Keratinocyte (primary cell): ENCODE measurements at regions not wholly inside any gene's neighbourhood (a gene's known extent, or its start where the extent isn't known, plus 50 kb on each side); places are given as distances from the start of the nearest gene placed in this dataset.

ENCODE experiments used
- DNase-seq: peaks from one replicate; pipeline ENCODE4 v3.0.0-alpha.2; 2011; ENCODE audit warnings: low read depth, missing footprints, low spot score
- FAIRE-seq: peaks from 2 replicates; lab custom pipeline; 2011; peaks lifted over from hg19 to GRCh38; lab: Jason Lieb, UNC
- H2AFZ ChIP-seq: 2 replicates; pipeline ENCODE4 v1.6.0; 2012; ENCODE audit warnings: low read length, control low read depth, inconsistent platforms; ENCODE audit not compliant: control insufficient read depth
- H3K27ac ChIP-seq: 2 replicates; pipeline ENCODE4 v1.5.1; 2011; ENCODE audit warnings: low read length; ENCODE audit not compliant: control insufficient read depth, insufficient read depth
- H3K27me3 ChIP-seq: 3 replicates; pipeline ENCODE4 v1.6.0; 2011; ENCODE audit warnings: low read length; ENCODE audit not compliant: control insufficient read depth, insufficient read depth; ENCODE audit errors: extremely low read depth
- H3K36me3 ChIP-seq, 2 experiments: 2 replicates in 1 of 2; 3 replicates in 1 of 2; pipeline ENCODE4 v1.5.1; 2011; ENCODE audit warnings: low read length in 2 of 2, mild to moderate bottlenecking in 1 of 2; ENCODE audit not compliant: control insufficient read depth in 2 of 2, insufficient read depth in 2 of 2; ENCODE audit errors: extremely low read depth in 1 of 2
- H3K4me1 ChIP-seq: 3 replicates; pipeline ENCODE4 v1.5.1; 2011; ENCODE audit warnings: low read length; ENCODE audit not compliant: control insufficient read depth, insufficient read depth; ENCODE audit errors: extremely low read depth
- H3K4me2 ChIP-seq: 3 replicates; pipeline ENCODE4 v1.6.0; 2011; ENCODE audit warnings: low read depth, low read length; ENCODE audit not compliant: control insufficient read depth, insufficient read depth; ENCODE audit errors: extremely low read depth
- H3K4me3 ChIP-seq, 3 experiments: fragments of 200-600 bp in 1 of 3; sonication (generic) in 1 of 3; 2 replicates in 2 of 3; 3 replicates in 1 of 3; pipeline ENCODE4 v1.5.1; 2011 to 2016; ENCODE audit warnings: low read length in 3 of 3, mild to moderate bottlenecking in 3 of 3, control low read depth in 2 of 3, inconsistent platforms in 1 of 3, low read depth in 1 of 3, mixed read lengths in 1 of 3, mixed run types in 1 of 3, moderate library complexity in 1 of 3; ENCODE audit not compliant: control insufficient read depth in 2 of 3, insufficient read depth in 2 of 3; ENCODE audit errors: extremely low read depth in 1 of 3
- H3K79me2 ChIP-seq: 2 replicates; pipeline ENCODE4 v1.6.0; 2012; ENCODE audit warnings: low read length; ENCODE audit not compliant: control insufficient read depth, insufficient read depth
- H3K9ac ChIP-seq: 3 replicates; pipeline ENCODE4 v1.6.0; 2011; ENCODE audit warnings: low read length; ENCODE audit not compliant: control insufficient read depth, insufficient read depth; ENCODE audit errors: extremely low read depth
- H3K9me1 ChIP-seq: 3 replicates; pipeline ENCODE4 v1.6.0; 2011; ENCODE audit warnings: low read length; ENCODE audit not compliant: control insufficient read depth, insufficient read depth; ENCODE audit errors: extremely low read depth
- H3K9me3 ChIP-seq: 2 replicates; pipeline ENCODE4 v1.5.1; 2012; ENCODE audit warnings: low read depth, low read length; ENCODE audit not compliant: control insufficient read depth
- H4K20me1 ChIP-seq: 3 replicates; pipeline ENCODE4 v1.6.0; 2011; ENCODE audit warnings: low read length; ENCODE audit not compliant: control insufficient read depth, insufficient read depth; ENCODE audit errors: extremely low read depth
- CTCF ChIP-seq, 3 experiments: IDR thresholded peaks in 1 of 3; conservative IDR thresholded peaks in 1 of 3; optimal IDR thresholded peaks in 1 of 3; 2 replicates in 2 of 3; 3 replicates in 1 of 3; pipeline versions ENCODE3 to v1.5.1; 2011; ENCODE audit warnings: low read length in 3 of 3, mild to moderate bottlenecking in 3 of 3, moderate library complexity in 2 of 3, control low read depth in 1 of 3, inconsistent platforms in 1 of 3; ENCODE audit not compliant: insufficient read depth in 2 of 3; ENCODE audit errors: extremely low read depth in 1 of 3
- EZH2 ChIP-seq: IDR thresholded peaks from one replicate; pipeline ENCODE4 v1.6.1; 2012; ENCODE audit warnings: inconsistent platforms, mild to moderate bottlenecking, low read length, moderate library complexity
- dilution Hi-C: fragments of 300-500 bp; cut with MboI; formaldehyde crosslinking; loops from one replicate; pipeline ENCODE4 v1.7.0; 2020; ENCODE audit warnings: low sequenced_read_pairs; ENCODE audit not compliant: extremely low pct_ligation_motif_present

GRCh38 chr2:100629309-100629708, 66.5 kb downstream of the PDCL3 start:
- DNase-seq (no peak), FAIRE-seq (no peak)
- Histone ChIP-seq H3K9me3 (no peaks in the 10 kb centered on the region), H3K36me3 (no peaks in the 10 kb centered on the region), H3K79me2 (no peaks in the 10 kb centered on the region), H3K4me1 (no peaks in the 10 kb centered on the region), H3K9ac (no peak overlapping the region), H3K27ac (no peak overlapping the region), H2AFZ (no peak overlapping the region), H4K20me1 (no peaks in the 10 kb centered on the region), H3K4me3 (no peak overlapping the region), H3K9me1 (no peaks in the 10 kb centered on the region), H3K4me2 (no peak overlapping the region), H3K27me3 (peaks cover 19% of the 10 kb centered on the region)
- no peak for TF ChIP-seq CTCF (optimal IDR thresholded peaks at IDR 0.05 in 1 of 3, IDR thresholded peaks at IDR 0.05 in 1 of 3, conservative IDR thresholded peaks at IDR 0.05 in 1 of 3; ENCODE audit: extremely low read depth in 1 of 3, insufficient read depth in 2 of 3, low read length in 3 of 3)
- TF ChIP-seq EZH2 = no peak
- dilution Hi-C loops = no loop called here

GRCh38 chr2:100630473-100630977, 67.7 kb downstream of the PDCL3 start:
- no peaks in the 10 kb centered on the region for H3K36me3 ChIP-seq
- no peak for DNase-seq
- H3K4me3 ChIP-seq = no peak overlapping the region
- no peaks in the 10 kb centered on the region for H3K4me1 ChIP-seq
- H2AFZ ChIP-seq = no peak overlapping the region
- TF ChIP-seq CTCF (optimal IDR thresholded peaks at IDR 0.05 in 1 of 3, IDR thresholded peaks at IDR 0.05 in 1 of 3, conservative IDR thresholded peaks at IDR 0.05 in 1 of 3; ENCODE audit: extremely low read depth in 1 of 3, insufficient read depth in 2 of 3, low read length in 3 of 3) = no peak
- TF ChIP-seq EZH2 = no peak
- H3K9ac ChIP-seq = no peak overlapping the region
- no peak overlapping the region for H3K4me2 ChIP-seq
- no peaks in the 10 kb centered on the region for H3K9me3 ChIP-seq
- peaks cover 19% of the 10 kb centered on the region for H3K27me3 ChIP-seq
- FAIRE-seq = no peak
- no peaks in the 10 kb centered on the region for H3K79me2 ChIP-seq
- H3K9me1 ChIP-seq = no peaks in the 10 kb centered on the region
- H3K27ac ChIP-seq = no peak overlapping the region
- dilution Hi-C loops = no loop called here
- no peaks in the 10 kb centered on the region for H4K20me1 ChIP-seq
